Aorta (tissue), 5 donors: ENCODE measurements at regions not wholly inside any gene's neighbourhood (a gene's known extent, or its start where the extent isn't known, plus 50 kb on each side); places are given as distances from the start of the nearest gene placed in this dataset.

Source experiments
- ATAC-seq: fragments of 200-7000 bp; cut with Tn5 transposase; one replicate; pipeline ENCODE4 v1.9.1; 2022; ENCODE audit warnings: moderate library complexity; ENCODE audit not compliant: low FRiP score
- DNase-seq, 2 donors: peaks; one replicate each; pipeline ENCODE4 v3.0.0-alpha.2; 2020
- H3K27ac ChIP-seq, 2 donors: one replicate each; pipeline ENCODE4 v1.5.1; 2013; ENCODE audit warnings: low read length in 2 of 2, mild to moderate bottlenecking in 2 of 2, moderate library complexity in 2 of 2, control low read depth in 1 of 2, inconsistent platforms in 1 of 2, low read depth in 1 of 2
- H3K27me3 ChIP-seq, 2 donors: one replicate each; pipeline ENCODE4 v1.6.1; 2013; ENCODE audit warnings: control low read depth in 1 of 2, low read length in 1 of 2, mild to moderate bottlenecking in 1 of 2, moderate library complexity in 1 of 2; ENCODE audit not compliant: insufficient read depth in 2 of 2, control insufficient read depth in 1 of 2
- H3K36me3 ChIP-seq, 2 donors: one replicate each; pipeline ENCODE4 v1.6.1; 2013; ENCODE audit warnings: control low read depth in 1 of 2, low read length in 1 of 2, mild to moderate bottlenecking in 1 of 2; ENCODE audit not compliant: insufficient read depth in 2 of 2, control insufficient read depth in 1 of 2
- H3K4me1 ChIP-seq, 2 donors: one replicate each; pipeline ENCODE4 v1.6.1; 2013; ENCODE audit warnings: low read length in 2 of 2, control low read depth in 1 of 2, mild to moderate bottlenecking in 1 of 2, moderate library complexity in 1 of 2; ENCODE audit not compliant: insufficient read depth in 2 of 2, control insufficient read depth in 1 of 2
- H3K4me3 ChIP-seq, 2 donors: one replicate each; pipeline ENCODE4 v1.5.1; 2013; ENCODE audit warnings: low read length in 2 of 2, control low read depth in 1 of 2, mild to moderate bottlenecking in 1 of 2
- H3K9me3 ChIP-seq: one replicate; pipeline ENCODE4 v1.6.1; 2013; ENCODE audit warnings: mild to moderate bottlenecking, low read length; ENCODE audit not compliant: control insufficient read depth
- WGBS, 2 donors: extraction: QIAGEN DNeasy Blood & Tissue Kit; methylation state at CpG; one replicate each; pipeline ENCODE4 v1.1.7; 2013; 5-methylcytosine and 5-hydroxymethylcytosine counted together
- intact Hi-C, 2 donors: fragments of 100-400 bp; cut with DNase I; formaldehyde crosslinking; loops; one replicate each; pipeline versions ENCODE4 v1.14.2 to v1.15.0; 2022
- donor health status: healthy with polysubstance abuse.
- donor health status: Bipolar disorder and iron deficiency.
- donor health status: DM: no; HTN: no; CAD: no.
- donor health status: DM: no; HTN: no; CAD: no.
- donor health status: DM: yes; HTN: yes; CAD: no.

GRCh38 chr1:239184561-239185244 is 201.7 kb upstream of the CHRM3 start:
- intact Hi-C loops, result no loop called here
- Histone ChIP-seq H3K4me1 (no peaks in the 10 kb centered on the region), H3K27ac (no peak overlapping the region), H3K4me3 (no peak overlapping the region), H3K27me3 (no peaks in the 10 kb centered on the region), H3K36me3 (no peaks in the 10 kb centered on the region), H3K9me3 (no peaks in the 10 kb centered on the region)
- DNase-seq (no peak), ATAC-seq (no peak)

GRCh38 chr1:239178961-239179360 is 207.4 kb upstream of the CHRM3 start:
- ATAC-seq (no peak), DNase-seq (no peak)
- 30 to 33% methylated on average over 3 of the region's 3 CpGs for WGBS, 2 donors
- Histone ChIP-seq H3K9me3 (no peaks in the 10 kb centered on the region), H3K27me3 (no peaks in the 10 kb centered on the region), H3K4me1 (no peaks in the 10 kb centered on the region), H3K36me3 (no peaks in the 10 kb centered on the region), H3K4me3 (no peak overlapping the region), H3K27ac (no peak overlapping the region)
- intact Hi-C loops, result no loop called here

- DNase-seq (no peak), ATAC-seq (no peak)
- H3K27me3 ChIP-seq, result no peaks in the 10 kb centered on the region
- H3K4me3 ChIP-seq, result no peak overlapping the region
- intact Hi-C loops, result no loop called here
- no peak overlapping the region for H3K27ac ChIP-seq
- H3K4me1 ChIP-seq, result no peaks in the 10 kb centered on the region
- H3K9me3 ChIP-seq, result no peaks in the 10 kb centered on the region
- 92 to 96% methylated on average over 3 of the region's 3 CpGs for WGBS, 2 donors
- no peaks in the 10 kb centered on the region for H3K36me3 ChIP-seq
Measured at GRCh38 chr1:239174880-239175279, 211.5 kb upstream of the CHRM3 start.

GRCh38 chr1:239170828-239171227 is 215.5 kb upstream of the CHRM3 start:
- Histone ChIP-seq H3K9me3 (no peaks in the 10 kb centered on the region), H3K36me3 (no peaks in the 10 kb centered on the region), H3K27ac (no peak overlapping the region), H3K4me1 (no peaks in the 10 kb centered on the region), H3K4me3 (no peak overlapping the region), H3K27me3 (no peaks in the 10 kb centered on the region)
- ATAC-seq, result no peak
- no peak for DNase-seq
- intact Hi-C loops, result no loop called here

- ATAC-seq (no peak), DNase-seq (no peak)
- intact Hi-C loops, result no loop called here
- WGBS, 2 donors, result 79 to 85% methylated on average over 1 of the region's 1 CpG
- no peaks in the 10 kb centered on the region for H3K36me3 ChIP-seq
- H3K4me3 ChIP-seq, result no peak overlapping the region
- no peaks in the 10 kb centered on the region for H3K9me3 ChIP-seq
- no peaks in the 10 kb centered on the region for H3K4me1 ChIP-seq
- no peak overlapping the region for H3K27ac ChIP-seq
- H3K27me3 ChIP-seq, result no peaks in the 10 kb centered on the region
Measured at GRCh38 chr1:239169276-239169675, 217.1 kb upstream of the CHRM3 start.

- no peak for DNase-seq
- WGBS, 2 donors, result 83 to 89% methylated on average over 4 of the region's 4 CpGs
- Histone ChIP-seq H3K27me3 (no peaks in the 10 kb centered on the region), H3K4me1 (no peaks in the 10 kb centered on the region), H3K27ac (no peak overlapping the region), H3K9me3 (peaks cover 1% of the 10 kb centered on the region), H3K36me3 (no peaks in the 10 kb centered on the region), H3K4me3 (no peak overlapping the region)
- ATAC-seq, result no peak
- intact Hi-C loops, result no loop called here
Measured at GRCh38 chr1:239164451-239165180, 221.8 kb upstream of the CHRM3 start.

GRCh38 chr1:239155466-239156091 is 230.8 kb upstream of the CHRM3 start:
- intact Hi-C loops, result no loop called here
- Histone ChIP-seq H3K27me3 (no peaks in the 10 kb centered on the region), H3K36me3 (no peaks in the 10 kb centered on the region), H3K4me3 (no peak overlapping the region), H3K9me3 (no peaks in the 10 kb centered on the region), H3K27ac (no peak overlapping the region), H3K4me1 (no peaks in the 10 kb centered on the region)
- WGBS, 2 donors, result 64 to 69% methylated on average over 3 of the region's 3 CpGs
- ATAC-seq, result no peak
- DNase-seq, result no peak

- no peak for ATAC-seq
- WGBS, 2 donors, result 75 to 76% methylated on average over 2 of the region's 2 CpGs
- no peaks in the 10 kb centered on the region for H3K36me3 ChIP-seq
Measured at GRCh38 chr1:239151937-239152336, 234.4 kb upstream of the CHRM3 start.

GRCh38 chr1:239140968-239141367 is 245.4 kb upstream of the CHRM3 start:
- 88 to 91% methylated on average over 4 of the region's 4 CpGs for WGBS, 2 donors
- DNase-seq (no peak), ATAC-seq (no peak)
- Histone ChIP-seq H3K27me3 (no peaks in the 10 kb centered on the region), H3K9me3 (peaks cover 2% of the 10 kb centered on the region), H3K4me1 (no peaks in the 10 kb centered on the region), H3K36me3 (no peaks in the 10 kb centered on the region), H3K27ac (no peak overlapping the region), H3K4me3 (no peak overlapping the region)
- intact Hi-C loops, result no loop called here

More at GRCh38 chr1:239151937-239152336, 234.4 kb upstream of the CHRM3 start:
- DNase-seq, result no peak
- H3K4me3 ChIP-seq, result no peak overlapping the region
- H3K9me3 ChIP-seq, result no peaks in the 10 kb centered on the region
- H3K27ac ChIP-seq, result no peak overlapping the region
- H3K4me1 ChIP-seq, result no peaks in the 10 kb centered on the region
- H3K27me3 ChIP-seq, result no peaks in the 10 kb centered on the region
- intact Hi-C loops, result no loop called here
